ENCODE measurements at regions not wholly inside any gene's neighbourhood (a gene's known extent, or its start where the extent isn't known, plus 50 kb on each side); places are given as distances from the start of the nearest gene placed in this dataset.

- Histone ChIP-seq H3K9me3 (ENCODE audit: insufficient read depth in 2 of 2, low read depth in 1 of 2, low read length in 1 of 2) (no peaks in the 10 kb centered on the region), H3K27ac (ENCODE audit: low read depth, low read length) (no peak overlapping the region), H3K4me2 (ENCODE audit: insufficient read depth in 1 of 2, low read depth in 2 of 2, low read length in 2 of 2) (no peak overlapping the region), H3K23me2 (ENCODE audit: low read depth, low read length) (peaks cover 1% of the 10 kb centered on the region; the same call in 1 of the 2 replicates), H2AK5ac (ENCODE audit: low read depth, low read length) (no peak overlapping the region), H3K4me1 (replicated peaks in 1 of 4; ENCODE audit: control insufficient read depth in 3 of 4, insufficient read depth in 4 of 4, low read length in 3 of 4) (no peaks in the 10 kb centered on the region), H4K20me1 (replicated peaks in 1 of 2; ENCODE audit: control insufficient read depth in 1 of 2, insufficient read depth in 2 of 2, low read length in 2 of 2) (no peaks in the 10 kb centered on the region), H3K4ac (replicated peaks; ENCODE audit: insufficient read length, low read depth, low read length) (no peak overlapping the region), H3K9ac (replicated peaks in 1 of 4; ENCODE audit: extremely low read depth in 1 of 4, low read depth in 3 of 4, low read length in 3 of 4) (no peak overlapping the region), H2BK12ac (ENCODE audit: low read depth, low read length) (no peak overlapping the region), H3K18ac (ENCODE audit: extremely low read depth, low read length) (no peak overlapping the region), H3K36me3 (ENCODE audit: control insufficient read depth in 2 of 4, insufficient read depth in 4 of 4, low read length in 3 of 4) (no peaks in the 10 kb centered on the region), H2BK15ac (ENCODE audit: low read length) (no peak overlapping the region), H3K56ac (replicated peaks; ENCODE audit: insufficient read length, low read depth, low read length) (no peak overlapping the region), H2BK5ac (ENCODE audit: low read depth, low read length) (no peak overlapping the region), H2BK20ac (ENCODE audit: low read length) (no peak overlapping the region), H4K8ac (ENCODE audit: extremely low read depth, insufficient read depth, low read length) (no peak overlapping the region), H2BK120ac (replicated peaks; ENCODE audit: low read depth, low read length) (no peak overlapping the region), H2AFZ (ENCODE audit: low read length) (no peak overlapping the region), H4K5ac (ENCODE audit: insufficient read length, low read depth, low read length) (no peak overlapping the region), H3K79me2 (ENCODE audit: control insufficient read depth in 1 of 2, insufficient read depth in 2 of 2, low read length in 2 of 2) (no peaks in the 10 kb centered on the region), H4K91ac (replicated peaks; ENCODE audit: insufficient read length, low read length) (no peak overlapping the region), H3K14ac (ENCODE audit: insufficient read length) (no peak overlapping the region), H3K4me3 (ENCODE audit: extremely low read depth in 1 of 4, insufficient read depth in 2 of 4, low read depth in 3 of 4, low read length in 4 of 4) (no peak overlapping the region), H3K27me3 (replicated peaks in 1 of 4; ENCODE audit: control insufficient read depth in 3 of 4, extremely low read depth in 1 of 4, insufficient read depth in 3 of 4, low read length in 3 of 4) (no peaks in the 10 kb centered on the region), H3K79me1 (ENCODE audit: low read depth, low read length) (no peaks in the 10 kb centered on the region), H3K23ac (ENCODE audit: insufficient read length) (no peak overlapping the region)
- no peak for FAIRE-seq
- ChIA-PET CTCF (ENCODE audit: partially characterized antibody) (interaction anchor here (0.9 kb wide), 1 partner anchor 47 kb away, joined by 3 read pairs; no protein-coding TSS in a partner anchor), POLR2A (ENCODE audit: partially characterized antibody) (no interaction called here)
- WGBS, 2 experiments (ENCODE audit: extremely low coverage in 1 of 2, insufficient coverage in 1 of 2, insufficient read length in 1 of 2, insufficient replicate concordance in 2 of 2, low coverage in 1 of 2, low lambda C conversion rate in 2 of 2, missing lambda C conversion rate in 1 of 2), result 86% methylated on average over 1 of the region's 1 CpG; no CpG with 5 or more reads in 1 of the 2 experiments
- DNase-seq (ENCODE audit: low read depth in 1 of 2, low spot score in 2 of 2), result no peak
- TF ChIP-seq JUN (IDR thresholded peaks at IDR 0.05; ENCODE audit: low read depth, low read length) (no peak), ATF3 (IDR thresholded peaks at IDR 0.05; ENCODE audit: insufficient read depth, low read depth, low read length) (no peak), ATF2 (IDR thresholded peaks at IDR 0.05; ENCODE audit: low read length) (no peak), HDAC2 (IDR thresholded peaks at IDR 0.05; ENCODE audit: borderline replicate concordance in 1 of 2, low read depth in 2 of 2, low read length in 2 of 2) (no peak), EZH2 (IDR thresholded peaks at IDR 0.05; ENCODE audit: low read depth, low read length, severe bottlenecking) (no peak), KDM5A (IDR thresholded peaks at IDR 0.05; ENCODE audit: low read length) (no peak), JUND (IDR thresholded peaks at IDR 0.05; ENCODE audit: low read length) (no peak), RNF2 (IDR thresholded peaks at IDR 0.05; ENCODE audit: borderline replicate concordance, low read depth, low read length, missing control alignments, poor library complexity, severe bottlenecking) (no peak), MAFK (IDR thresholded peaks at IDR 0.05; ENCODE audit: low read depth, low read length) (no peak), POU5F1 (IDR thresholded peaks at IDR 0.05; ENCODE audit: low read depth, low read length) (no peak)
Observed at GRCh38 chr3:76523337-76523736, 516.6 kb upstream of the ROBO2 start.

Data from H1 (cell line).